GM19240 (cell line): ENCODE measurements at regions not wholly inside any gene's neighbourhood (a gene's known extent, or its start where the extent isn't known, plus 50 kb on each side); places are given as distances from the start of the nearest gene placed in this dataset.

Experiments used
- DNase-seq: peaks from one replicate; pipeline ENCODE4 v3.0.0; 2011; ENCODE audit warnings: low spot score; ENCODE audit not compliant: insufficient read length

DNA sequence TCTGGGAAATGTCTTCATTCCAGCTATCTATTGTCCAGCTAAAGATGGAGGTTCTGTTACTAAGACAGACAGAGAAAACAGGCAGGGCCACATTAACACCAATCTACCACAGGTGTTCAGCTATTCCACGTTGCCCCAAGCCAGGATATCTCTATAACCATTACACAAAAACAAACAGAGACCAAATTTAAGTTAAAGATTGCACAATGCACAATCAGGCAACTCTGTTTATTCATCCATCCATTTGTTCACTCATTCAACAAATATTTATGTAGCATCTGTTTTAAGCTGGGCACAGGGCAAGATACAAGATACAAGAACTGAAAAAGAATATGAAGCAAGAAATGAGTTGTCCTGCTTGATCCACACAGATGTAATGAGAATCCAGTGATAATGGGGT is 629.0 kb downstream of the MED13L start:
- DNase-seq: no peak

DNA sequence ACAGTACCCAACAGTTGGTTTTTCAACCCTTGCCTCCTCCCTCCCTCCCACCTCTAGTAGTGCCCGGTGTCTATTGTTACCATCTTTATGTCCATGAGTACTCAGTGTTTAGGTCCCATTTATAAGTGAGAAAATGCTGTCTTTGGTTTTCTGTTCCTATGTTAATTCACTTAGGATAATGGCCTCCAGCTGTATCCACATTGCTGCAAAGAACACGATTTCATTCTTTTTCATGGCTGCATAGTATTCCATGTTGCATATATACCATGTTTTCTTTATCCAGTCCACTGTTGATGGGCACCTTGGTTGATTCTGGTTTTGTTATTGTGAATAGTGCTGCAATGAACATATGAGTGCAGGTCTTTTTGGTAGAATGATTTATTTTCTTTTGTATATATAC is 631.3 kb downstream of the MED13L start:
- DNase-seq: no peak

DNA sequence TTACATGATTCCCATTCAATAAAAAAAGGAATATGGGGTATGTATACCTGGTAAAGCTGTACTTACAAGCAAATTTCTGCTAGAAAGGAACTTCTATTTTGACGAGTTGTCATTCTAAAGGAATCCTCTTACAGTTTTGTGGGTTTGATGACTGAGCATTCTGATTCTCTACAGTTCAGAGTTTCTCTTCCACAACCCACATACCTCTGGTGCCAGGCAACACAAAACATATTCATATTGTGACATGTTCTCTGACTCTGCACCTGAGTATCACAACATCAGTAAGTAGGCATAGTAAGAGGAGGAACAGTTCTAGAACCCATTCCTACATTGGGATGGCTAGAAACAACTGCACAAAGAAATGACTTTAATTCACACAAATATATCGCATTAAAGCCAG is 636.6 kb downstream of the MED13L start:
- no peak for DNase-seq

DNA sequence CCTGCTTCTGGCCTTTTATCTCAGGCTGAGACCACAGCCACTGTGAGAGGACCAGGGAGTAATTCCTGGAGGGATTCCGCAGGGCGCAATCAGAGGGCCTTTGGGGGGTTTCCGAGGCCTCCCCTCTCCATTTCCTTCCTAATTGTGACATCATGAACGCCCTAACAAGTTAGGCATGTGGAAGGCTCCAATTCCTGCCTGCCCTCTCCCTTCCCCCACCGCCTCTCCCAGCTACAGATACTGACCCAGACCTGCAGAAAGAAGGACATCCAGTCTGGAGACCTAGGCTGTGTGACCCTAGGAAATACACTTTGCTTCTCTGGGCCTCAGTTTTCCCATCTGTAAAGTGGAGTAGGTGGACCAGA is 637.9 kb downstream of the MED13L start:
- DNase-seq: no peak

DNA sequence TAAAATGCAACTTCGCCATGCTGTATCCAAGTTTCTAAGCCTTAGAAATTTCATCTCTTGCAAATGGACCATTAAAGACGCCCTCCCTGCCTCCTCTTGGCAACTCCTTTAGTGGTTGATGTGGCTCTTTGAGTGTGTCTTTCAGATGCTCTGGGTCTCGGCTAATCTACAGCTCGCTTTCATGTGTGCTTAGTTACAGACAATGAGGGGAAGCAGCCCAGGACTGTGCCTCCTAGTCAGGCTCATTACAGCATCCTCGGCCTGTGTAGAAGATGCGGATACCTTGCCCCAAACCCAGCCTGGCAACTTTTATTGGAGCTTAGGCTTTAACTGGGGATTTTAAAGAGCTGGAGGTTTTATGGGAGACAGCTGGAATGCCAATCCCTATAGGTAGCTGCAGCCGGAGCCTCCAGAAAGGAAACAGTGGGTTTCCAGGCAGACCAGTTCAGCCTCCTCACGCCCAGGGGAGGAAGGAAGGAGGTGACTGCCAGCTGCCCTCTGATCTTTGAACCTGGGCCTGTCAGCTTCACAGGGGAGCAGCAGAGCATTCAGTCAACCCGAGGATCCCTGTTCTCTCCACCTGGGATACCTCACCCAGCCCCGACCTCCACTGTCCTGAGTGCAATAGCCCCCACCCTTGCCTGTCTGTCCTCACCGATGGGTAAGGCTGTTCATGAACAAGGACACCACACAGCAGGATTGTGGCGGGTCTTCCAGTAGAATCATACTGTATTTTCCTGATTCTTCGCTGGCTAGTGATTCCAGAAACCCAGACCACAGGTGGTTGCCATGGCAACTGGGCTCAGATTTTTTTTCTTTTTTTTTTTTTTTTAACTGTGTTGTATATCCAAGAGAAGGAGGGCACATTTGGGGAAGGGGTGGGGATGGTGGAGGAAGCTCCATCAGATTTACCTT is 638.5 kb downstream of the MED13L start:
- no peak for DNase-seq

DNA sequence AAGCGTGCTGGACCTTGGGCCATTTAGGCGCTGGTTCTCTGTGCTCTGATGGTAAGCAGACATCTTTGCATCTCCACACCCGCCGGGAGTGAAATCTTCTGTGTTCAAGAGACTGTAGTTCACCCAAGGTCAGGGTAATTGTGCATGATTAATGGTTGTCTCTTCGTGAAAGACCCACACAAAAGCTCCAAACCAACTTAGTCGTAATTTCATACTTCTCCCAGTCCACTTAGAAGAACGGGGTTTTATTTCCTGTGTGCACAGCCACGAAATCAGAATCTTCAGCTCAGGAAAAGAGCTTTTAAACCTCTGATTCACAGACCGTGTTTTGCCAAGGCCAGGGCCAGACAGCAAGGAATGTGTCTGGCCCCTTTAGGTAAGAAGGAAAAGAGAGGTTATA is 640.9 kb downstream of the MED13L start:
- DNase-seq: no peak

DNA sequence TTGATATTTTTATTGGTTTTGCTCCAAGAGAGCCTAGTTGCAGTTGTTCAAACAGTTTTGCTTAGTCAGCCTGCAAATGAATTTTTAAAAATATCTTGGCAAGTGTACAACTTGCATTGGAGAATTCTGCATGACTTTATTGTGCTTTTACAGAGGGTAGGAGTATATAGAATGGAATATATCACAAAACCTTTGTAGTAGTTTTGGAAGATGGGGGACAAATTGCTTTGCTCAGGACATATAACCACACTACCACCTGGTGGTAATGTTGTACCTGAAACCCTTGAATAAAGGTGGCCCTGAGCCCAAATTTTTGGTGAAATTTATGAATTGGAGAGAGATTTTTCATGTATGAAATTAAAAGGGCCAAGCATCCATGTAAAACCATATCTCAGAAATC is 645.2 kb downstream of the MED13L start:
- DNase-seq: no peak

DNA sequence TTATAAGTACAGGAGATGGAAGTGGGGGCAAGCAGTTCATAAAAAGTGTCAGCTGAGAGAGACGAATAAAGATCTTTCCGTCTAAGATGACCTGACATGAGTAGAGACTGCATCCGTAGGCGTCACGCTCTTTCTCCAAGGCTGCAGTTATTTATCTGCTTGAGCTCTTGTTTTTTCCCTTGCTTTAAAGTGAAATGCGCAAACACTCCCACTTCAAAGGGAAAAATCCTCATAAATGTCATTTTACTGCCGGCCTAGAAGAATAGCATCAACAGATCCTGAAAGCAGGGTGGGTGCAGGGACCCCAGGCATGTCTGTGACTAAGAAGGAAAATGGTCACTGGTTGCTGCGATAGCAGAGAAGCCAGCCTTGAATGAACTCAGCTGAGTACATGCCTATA is 647.4 kb downstream of the MED13L start:
- DNase-seq: no peak

DNA sequence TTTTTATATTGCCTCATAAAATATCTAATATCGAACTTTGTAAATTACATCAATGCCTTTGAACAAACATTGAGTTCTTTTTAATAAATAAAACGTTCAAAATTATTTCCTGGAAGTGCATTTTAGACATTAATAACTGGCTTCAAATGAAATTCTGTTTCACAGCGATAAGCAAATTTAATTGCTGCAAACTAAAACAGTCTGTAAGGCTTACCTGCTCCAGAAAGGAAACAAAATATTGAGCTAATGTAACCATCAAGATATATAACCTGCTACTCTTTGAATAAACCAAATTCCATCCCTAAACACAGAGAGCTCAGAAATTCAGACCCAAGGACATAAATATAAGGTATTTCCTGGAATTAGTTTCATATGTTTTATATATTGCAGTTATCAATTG is 651.3 kb downstream of the MED13L start:
- DNase-seq: no peak

DNA sequence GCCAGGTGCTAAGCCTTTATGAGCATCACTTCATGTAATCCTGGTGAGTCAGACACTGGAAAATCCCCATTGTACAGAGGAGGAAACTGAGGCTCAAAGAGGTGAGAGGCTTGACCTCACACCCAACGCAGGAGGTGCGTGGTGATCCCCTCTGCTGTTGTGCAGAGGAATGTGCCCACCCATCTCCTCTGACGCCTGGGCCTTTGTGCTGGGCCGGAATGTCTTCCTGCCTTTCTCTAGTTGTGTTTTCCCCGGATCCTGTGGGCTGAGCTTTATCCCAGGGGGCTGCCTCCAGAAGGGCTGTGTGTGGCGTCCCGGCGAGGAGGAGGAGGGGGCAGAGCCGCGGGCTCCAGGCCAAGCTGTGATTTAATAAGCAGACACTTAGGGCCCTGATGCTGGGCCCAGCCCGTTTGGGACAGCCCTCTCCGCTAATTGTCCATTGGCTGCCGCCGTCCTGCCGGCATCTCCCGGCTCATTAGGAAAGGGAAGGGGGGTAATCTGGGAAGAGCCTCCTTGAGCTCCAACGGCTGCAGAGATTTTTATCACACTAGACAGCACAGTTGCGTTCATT is 653.6 kb downstream of the MED13L start:
- DNase-seq: no peak

DNA sequence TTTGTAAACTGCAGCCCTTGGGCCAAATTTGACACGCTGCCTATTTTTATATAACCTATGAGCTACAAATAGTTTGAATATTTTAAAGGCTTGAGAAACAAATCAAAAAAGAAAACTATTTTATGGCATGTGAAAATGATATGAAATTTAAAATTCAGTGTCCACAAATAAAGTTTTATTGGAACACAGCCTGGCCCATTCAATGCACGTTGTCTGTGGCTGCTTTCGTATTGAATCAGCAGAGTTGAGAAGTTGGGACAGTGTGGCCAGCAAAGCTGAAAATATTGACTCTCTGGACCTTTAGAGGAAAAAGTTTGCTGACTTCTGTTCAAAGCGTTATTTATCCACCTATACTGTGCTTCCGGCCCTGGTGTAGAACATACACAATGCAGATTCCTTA is 654.2 kb downstream of the MED13L start:
- DNase-seq: no peak

DNA sequence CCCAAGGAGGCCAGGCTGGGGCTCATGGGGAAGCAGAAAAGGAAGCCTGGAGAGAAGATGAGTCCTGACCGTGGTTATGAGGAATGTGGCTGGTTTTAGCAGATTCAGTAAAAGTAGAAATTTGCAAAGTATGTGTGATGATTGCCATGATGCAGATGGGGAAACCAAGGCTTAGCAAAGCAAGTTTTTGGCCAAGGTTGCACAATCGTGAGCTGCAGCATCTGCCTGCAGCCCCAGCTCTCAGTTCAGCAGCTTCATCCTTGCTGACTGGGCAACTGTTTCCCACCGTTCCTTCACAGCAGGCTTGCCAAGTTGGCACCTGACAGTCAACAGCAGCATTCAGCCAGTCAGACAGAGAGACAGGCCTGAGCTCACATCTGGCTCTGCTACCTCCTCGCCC is 656.7 kb downstream of the MED13L start:
- no peak for DNase-seq

DNA sequence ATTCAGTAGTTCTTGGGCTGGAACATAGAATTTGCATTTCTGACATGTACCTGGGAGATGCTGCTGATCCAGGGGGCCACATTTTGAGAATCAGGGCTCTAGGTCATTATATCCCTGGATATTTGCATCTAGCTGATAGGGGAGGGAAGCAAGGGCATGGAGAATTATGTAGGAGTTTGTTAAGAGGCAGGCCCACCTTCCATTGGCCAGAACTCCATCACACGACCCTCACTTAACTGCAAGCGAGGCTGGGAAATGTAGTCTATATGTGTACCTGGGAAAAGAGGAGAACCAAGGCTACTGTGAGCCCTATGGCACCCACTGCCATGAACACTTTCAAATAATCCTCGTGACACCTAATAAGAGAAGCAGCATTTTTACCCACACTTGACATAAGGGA is 657.6 kb downstream of the MED13L start:
- no peak for DNase-seq

DNA sequence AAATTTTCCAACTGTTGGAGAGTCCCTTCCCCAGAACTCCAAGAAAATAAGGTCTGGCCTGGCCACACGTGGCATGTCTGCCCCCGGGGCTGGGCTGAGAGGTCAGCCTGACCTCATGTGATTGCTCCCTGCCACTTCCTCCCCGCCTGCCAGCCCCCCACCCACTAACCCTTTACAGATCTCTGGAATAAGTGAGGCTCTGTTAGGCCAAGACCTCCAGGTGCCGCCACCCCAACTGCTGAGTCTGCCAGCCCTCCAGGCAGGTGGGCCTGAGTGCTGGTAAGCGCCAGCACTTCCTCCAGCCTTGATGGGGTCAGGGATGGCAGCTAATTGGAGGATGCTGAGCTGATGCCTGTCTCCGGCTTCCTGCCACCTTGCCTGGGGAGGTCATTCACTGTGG is 658.4 kb downstream of the MED13L start:
- DNase-seq: no peak

DNA sequence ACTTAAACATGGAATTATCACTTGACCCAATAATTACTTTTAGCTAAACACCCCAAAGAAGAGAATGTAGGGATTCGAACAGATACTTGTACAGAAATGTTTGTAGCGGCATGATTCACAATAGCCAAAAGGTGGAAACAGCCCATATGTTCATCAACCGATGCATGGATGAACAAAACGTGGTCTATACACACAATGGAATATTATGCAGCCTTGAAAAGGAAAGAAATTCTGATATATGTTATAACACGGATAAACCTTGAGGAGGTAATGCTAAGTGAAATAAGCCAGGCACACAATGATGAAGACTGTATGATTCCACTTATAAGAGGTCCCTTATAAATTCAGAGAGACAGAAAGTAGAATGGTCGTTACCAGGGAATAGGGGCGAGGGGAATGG is 659.4 kb downstream of the MED13L start:
- no peak for DNase-seq

DNA sequence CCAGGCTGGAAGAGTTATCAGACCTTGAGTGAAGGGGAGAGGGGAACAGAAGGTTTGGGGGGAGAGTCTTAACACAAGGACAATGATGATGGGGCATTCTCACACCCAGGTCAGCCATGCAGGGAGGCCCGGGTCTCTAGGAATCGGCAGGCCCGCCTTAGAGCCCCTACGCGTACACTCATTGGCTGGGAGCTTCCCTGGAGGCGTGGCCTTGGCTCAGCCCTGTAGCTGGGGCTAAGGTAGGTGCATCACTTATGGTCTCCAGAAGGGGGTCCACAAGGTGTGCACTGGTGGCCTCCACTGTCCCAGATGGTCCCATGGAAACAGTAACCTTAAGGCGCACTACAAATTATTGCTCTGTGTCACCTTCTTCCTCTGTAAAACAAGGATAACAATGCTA is 660.1 kb downstream of the MED13L start:
- no peak for DNase-seq

DNA sequence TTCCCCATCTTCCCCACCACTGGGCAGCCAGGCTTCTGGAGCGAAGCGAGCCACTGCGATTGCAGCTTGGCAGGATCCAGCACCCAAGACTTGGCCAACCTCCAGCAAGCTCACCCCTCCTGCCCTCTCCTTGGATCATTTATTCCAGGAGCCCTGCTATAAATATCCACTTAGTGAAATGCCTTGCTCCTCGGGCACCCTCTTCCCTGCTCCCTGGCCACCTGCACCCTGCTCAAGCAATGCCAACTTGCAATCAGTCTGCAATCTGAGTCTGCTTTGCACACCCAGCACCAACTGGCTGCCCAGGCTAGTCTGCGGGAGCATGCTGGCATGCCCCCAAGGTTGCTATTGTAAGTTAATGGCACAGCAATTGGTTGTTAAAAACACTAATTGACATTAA is 666.0 kb downstream of the MED13L start:
- DNase-seq: no peak

DNA sequence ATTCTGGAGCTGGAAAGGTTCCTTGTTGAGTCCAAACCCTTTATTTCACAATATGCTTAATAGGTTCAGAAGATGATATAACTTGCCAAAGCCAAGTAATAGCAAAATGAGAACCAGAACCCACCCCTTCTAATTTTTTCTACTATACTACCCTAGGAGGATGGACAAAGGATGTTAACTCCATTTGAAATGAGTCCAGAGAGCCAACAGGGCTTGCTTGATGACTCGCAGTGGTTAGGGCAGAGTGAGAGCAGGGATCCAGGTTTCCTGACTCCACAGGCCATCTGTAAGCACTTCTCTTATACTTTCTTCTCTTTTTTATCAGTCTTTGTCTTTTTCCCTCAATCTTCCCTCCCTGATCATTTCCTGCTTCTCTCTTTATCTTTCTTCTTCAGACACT is 668.1 kb downstream of the MED13L start:
- DNase-seq: no peak

DNA sequence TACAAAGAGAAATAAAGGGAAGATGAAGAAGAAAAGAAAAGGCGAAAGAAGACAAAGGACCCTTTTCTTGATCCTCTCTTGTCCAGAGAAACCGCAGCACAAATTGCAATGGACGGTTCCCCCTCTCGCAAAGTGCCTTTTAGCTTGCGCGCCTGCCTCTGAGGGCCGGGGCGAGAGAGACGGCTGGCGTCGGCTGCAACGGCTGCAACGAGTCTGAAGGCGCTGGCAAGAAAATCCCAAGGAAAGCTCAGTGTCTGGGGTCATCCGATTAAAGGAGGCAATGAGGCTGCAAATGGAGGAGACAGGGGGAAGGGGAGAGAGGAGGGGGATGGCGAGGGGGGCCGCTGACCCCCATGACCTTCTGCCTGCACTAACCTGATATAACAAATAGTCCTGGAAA is 671.5 kb downstream of the MED13L start:
- no peak for DNase-seq

DNA sequence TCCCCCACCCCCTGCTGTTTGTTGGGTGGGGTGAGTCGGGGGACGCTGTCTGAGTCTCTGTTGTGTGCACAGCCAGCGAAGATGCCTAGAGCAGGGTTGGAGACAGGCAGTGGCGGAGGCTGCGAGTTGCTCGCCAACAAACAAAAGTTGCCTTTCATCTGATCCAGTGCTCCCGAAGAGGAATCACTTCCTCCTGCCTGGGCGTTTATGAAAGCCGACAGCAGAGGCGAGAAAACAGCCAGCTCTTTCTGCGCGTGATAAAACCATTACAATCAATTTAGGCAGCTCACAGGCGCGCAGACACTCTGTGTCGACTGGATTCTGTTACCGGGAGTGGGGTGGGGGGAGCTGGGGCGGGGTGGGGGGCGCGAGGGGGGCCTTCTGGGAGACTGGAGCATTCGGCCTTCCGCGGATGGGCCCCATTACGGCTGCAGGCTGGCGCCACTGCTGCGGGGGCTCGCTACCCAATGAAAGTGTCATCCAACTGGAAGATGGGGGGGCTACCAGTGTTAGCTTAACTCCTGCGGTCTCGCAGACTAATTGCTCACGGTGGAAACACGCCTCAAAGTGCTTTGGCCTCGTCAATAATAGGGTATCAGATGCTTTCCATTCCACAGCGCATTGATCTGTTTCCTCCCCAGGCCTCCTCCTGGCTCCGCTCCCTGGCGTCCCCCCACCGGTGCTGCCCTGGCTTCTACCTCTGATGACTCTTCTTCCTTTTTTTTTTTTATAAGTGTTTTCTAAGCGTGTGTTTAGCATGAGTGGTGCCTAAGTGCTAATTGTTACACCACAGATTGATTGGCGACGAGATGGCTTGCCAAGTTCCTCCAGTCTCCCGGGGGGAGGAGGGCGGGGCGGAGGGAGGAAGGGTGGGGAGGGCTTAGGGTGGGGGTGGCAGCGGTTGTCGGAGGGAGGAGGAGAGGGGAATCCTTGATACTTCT is 678.4 kb downstream of the MED13L start:
- no peak for DNase-seq

DNA sequence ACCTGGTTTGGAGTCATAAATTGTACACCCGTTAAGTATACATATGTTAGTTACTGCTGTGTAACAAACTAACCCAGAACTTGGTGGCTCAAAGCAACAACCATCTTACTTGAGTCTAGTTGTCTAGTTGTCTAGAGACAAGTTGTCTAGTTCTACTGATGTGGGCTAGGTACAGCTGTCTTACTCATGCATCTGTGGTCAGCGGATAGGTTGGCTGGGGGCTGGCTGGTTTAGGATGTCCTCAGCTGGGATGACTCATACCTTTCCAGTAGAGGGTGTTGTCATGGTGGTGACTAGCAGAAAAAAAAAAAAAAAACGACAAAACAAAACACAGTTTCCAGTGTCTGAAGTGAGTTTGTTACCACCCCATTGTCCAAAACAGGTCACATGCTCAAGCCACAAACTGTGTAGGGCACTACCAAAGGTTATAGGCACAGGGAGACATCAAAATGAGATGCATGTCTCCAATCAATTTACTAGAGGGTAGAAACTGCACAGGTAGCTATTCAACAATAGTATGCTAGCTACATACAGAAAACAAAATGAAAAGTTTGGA is 680.3 kb downstream of the MED13L start:
- no peak for DNase-seq

DNA sequence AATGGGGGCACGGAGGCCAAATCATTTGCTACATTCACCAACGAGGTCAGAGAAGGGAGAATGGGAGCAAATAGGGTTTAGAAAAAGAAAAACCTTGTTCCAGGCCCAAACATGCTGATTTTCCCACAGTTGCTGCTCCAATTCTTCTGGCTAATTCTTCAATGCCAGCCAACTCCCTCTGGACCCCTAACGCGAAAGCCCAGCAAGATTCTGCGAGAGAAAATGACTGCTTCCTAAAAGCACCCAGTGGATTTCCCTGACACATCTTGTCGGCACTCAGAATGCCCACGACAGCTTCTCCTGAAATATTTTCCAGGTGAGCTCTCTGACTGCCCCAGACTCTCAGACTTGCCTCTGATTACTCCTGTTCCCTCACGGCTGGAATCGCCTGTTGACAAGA is 689.4 kb downstream of the MED13L start:
- no peak for DNase-seq
